GM18507 (cell line): ENCODE measurements at regions not wholly inside any gene's neighbourhood (a gene's known extent, or its start where the extent isn't known, plus 50 kb on each side); places are given as distances from the start of the nearest gene placed in this dataset.
"Not testable (repeated sequence)": the region's sequence is repeated elsewhere in the genome, so short reads cannot be mapped to it uniquely, and the experiment has no call there.

Experiments used
- DNase-seq: peaks from one replicate; pipeline ENCODE4 v3.0.0; 2011; ENCODE audit warnings: low read depth; ENCODE audit not compliant: insufficient read length; ENCODE audit errors: extremely low spot score
- FAIRE-seq: peaks from 2 replicates; lab custom pipeline; 2011; peaks lifted over from hg19 to GRCh38; lab: Jason Lieb, UNC

- DNase-seq, result no peak
- no peak for FAIRE-seq
Observed at GRCh38 chr5:58013542-58014258, 446.2 kb downstream of the PLK2 start.

GRCh38 chr5:58012801-58013315, 447.0 kb downstream of the PLK2 start:
- FAIRE-seq, result no peak

GRCh38 chr5:58012102-58012501, 447.8 kb downstream of the PLK2 start:
- no peak for FAIRE-seq
- DNase-seq, result no peak

More at GRCh38 chr5:58012801-58013315, 447.0 kb downstream of the PLK2 start:
- no peak for DNase-seq

GRCh38 chr5:58011301-58011700, 448.6 kb downstream of the PLK2 start:
- FAIRE-seq (no peak), DNase-seq (no peak)

GRCh38 chr5:58009754-58010153, 450.1 kb downstream of the PLK2 start:
- FAIRE-seq (no peak), DNase-seq (no peak)

GRCh38 chr5:58002323-58002722, 457.6 kb downstream of the PLK2 start:
- DNase-seq, result no peak
- FAIRE-seq, result no peak

- FAIRE-seq (no peak), DNase-seq (no peak)
Observed at GRCh38 chr5:57993866-57994265, 466.0 kb downstream of the PLK2 start.

GRCh38 chr5:57989378-57989777, 470.5 kb downstream of the PLK2 start:
- DNase-seq (no peak), FAIRE-seq (no peak)

- DNase-seq, result no peak
- no peak for FAIRE-seq
Observed at GRCh38 chr5:57988813-57989212, 471.1 kb downstream of the PLK2 start.

GRCh38 chr5:57987552-57987951, 472.3 kb downstream of the PLK2 start:
- no peak for DNase-seq
- FAIRE-seq, result no peak

- DNase-seq, result no peak
- no peak for FAIRE-seq
Observed at GRCh38 chr5:57986761-57987341, 473.0 kb downstream of the PLK2 start.

- FAIRE-seq, result no peak
- DNase-seq, result no peak
Observed at GRCh38 chr5:57983426-57983825, 476.5 kb downstream of the PLK2 start.

- no peak for FAIRE-seq
- no peak for DNase-seq
Observed at GRCh38 chr5:57979671-57980070, 480.2 kb downstream of the PLK2 start.

GRCh38 chr5:57976506-57976905, 483.4 kb downstream of the PLK2 start:
- FAIRE-seq, result no peak

GRCh38 chr5:57972099-57972498, 487.8 kb downstream of the PLK2 start:
- DNase-seq, FAIRE-seq: not testable (repeated sequence)

More at GRCh38 chr5:57976506-57976905, 483.4 kb downstream of the PLK2 start:
- no peak for DNase-seq

- DNase-seq (no peak), FAIRE-seq (no peak)
Observed at GRCh38 chr5:57960569-57960968, 478.0 kb upstream of the ACTBL2 start.

GRCh38 chr5:57956636-57957035, 474.0 kb upstream of the ACTBL2 start:
- no peak for DNase-seq
- no peak for FAIRE-seq

- FAIRE-seq (no peak), DNase-seq (no peak)
Observed at GRCh38 chr5:57955511-57955910, 472.9 kb upstream of the ACTBL2 start.

- DNase-seq (no peak), FAIRE-seq (no peak)
Observed at GRCh38 chr5:57953792-57954191, 471.2 kb upstream of the ACTBL2 start.

GRCh38 chr5:57950616-57951228, 468.1 kb upstream of the ACTBL2 start:
- FAIRE-seq, result no peak
- DNase-seq, result no peak

- DNase-seq (no peak), FAIRE-seq (no peak)
Observed at GRCh38 chr5:57948091-57948490, 465.5 kb upstream of the ACTBL2 start.
